ENCODE measurements at regions not wholly inside any gene's neighbourhood (a gene's known extent, or its start where the extent isn't known, plus 50 kb on each side); places are given as distances from the start of the nearest gene placed in this dataset.

DNA sequence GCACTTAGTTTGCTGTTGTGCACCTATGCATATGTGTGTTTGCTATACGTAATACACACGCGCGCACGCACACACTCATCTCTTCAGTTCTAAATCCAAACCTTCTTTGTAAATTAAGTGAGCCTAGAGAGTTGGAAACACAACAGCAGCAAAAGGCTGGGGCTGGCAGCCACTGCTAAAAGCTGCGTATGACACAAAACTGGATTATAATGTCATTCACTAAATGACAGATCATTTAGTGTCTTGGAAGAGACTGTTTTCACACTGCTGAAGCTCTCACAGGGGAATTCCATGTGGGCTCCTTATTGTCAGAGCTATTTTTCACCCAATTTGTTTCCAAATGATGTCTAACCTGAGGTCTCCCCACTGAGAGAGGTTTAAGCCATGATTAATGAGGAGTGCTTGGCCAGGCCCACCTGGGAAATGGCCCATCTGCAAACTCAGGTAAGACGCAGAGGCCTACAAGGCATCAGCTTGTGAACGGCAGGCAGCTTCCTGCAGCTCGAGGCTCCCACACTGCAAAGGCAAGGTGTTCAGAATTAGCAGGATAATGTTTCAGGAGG is 94.2 kb downstream of the OLIG3 start:
- ChIA-PET POLR2A (no interaction called here), CTCF (interaction anchor here (0.6 kb wide), 1 partner anchor 113 kb away, joined by 3 read pairs; no protein-coding TSS in a partner anchor)
- DNase-seq (ENCODE audit: extremely low spot score), result no peak
- TF ChIP-seq L3MBTL2 (conservative IDR thresholded peaks at IDR 0.05) (no peak), LEF1 (IDR thresholded peaks at IDR 0.05; ENCODE audit: borderline replicate concordance) (no peak), BHLHE40 (IDR thresholded peaks at IDR 0.05; ENCODE audit: borderline replicate concordance) (no peak)

DNA sequence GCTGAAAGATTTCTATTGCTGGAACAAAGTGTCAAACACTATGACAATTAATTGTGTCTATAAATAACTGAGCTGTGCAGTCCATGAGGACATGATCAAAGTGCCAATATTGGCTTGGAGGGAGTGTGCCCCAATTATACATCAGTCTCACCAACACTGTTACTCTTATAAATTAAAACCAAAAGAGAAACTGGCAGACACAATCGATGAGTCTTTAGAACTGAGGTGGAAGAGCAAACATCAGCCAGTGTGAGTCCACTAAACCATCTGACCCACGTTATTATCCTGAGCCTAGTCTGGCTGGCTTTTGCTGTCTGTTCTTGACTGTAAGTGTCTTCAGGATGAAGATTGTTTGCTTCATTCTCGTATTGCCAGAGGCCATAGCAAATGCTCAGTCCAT is 98.9 kb downstream of the OLIG3 start:
- TF ChIP-seq ZNF384 (IDR thresholded peaks at IDR 0.05), result no peak
- TF ChIP-seq SUZ12 (IDR thresholded peaks at IDR 0.05), result no peak
- TF ChIP-seq FOXA1 (IDR thresholded peaks at IDR 0.05), result no peak
- TF ChIP-seq SP1 (IDR thresholded peaks at IDR 0.05), result no peak
- TF ChIP-seq LEF1 (IDR thresholded peaks at IDR 0.05; ENCODE audit: borderline replicate concordance), result no peak
- TF ChIP-seq TARDBP (IDR thresholded peaks at IDR 0.05), result no peak
- TF ChIP-seq NFRKB (IDR thresholded peaks at IDR 0.05), result no peak
- TF ChIP-seq L3MBTL2 (conservative IDR thresholded peaks at IDR 0.05), result no peak
- TF ChIP-seq FOXK2 (IDR thresholded peaks at IDR 0.05), result no peak
- TF ChIP-seq ARNT (IDR thresholded peaks at IDR 0.05), result no peak
- TF ChIP-seq, protein P1, sequence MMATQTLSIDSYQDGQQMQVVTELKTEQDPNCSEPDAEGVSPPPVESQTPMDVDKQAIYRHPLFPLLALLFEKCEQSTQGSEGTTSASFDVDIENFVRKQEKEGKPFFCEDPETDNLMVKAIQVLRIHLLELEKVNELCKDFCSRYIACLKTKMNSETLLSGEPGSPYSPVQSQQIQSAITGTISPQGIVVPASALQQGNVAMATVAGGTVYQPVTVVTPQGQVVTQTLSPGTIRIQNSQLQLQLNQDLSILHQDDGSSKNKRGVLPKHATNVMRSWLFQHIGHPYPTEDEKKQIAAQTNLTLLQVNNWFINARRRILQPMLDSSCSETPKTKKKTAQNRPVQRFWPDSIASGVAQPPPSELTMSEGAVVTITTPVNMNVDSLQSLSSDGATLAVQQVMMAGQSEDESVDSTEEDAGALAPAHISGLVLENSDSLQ (IDR thresholded peaks at IDR 0.05), result no peak
- TF ChIP-seq CTBP1 (IDR thresholded peaks at IDR 0.05; ENCODE audit: borderline replicate concordance), result no peak
- TF ChIP-seq FOXM1 (IDR thresholded peaks at IDR 0.05; ENCODE audit: borderline replicate concordance), result no peak
- no peak for TF ChIP-seq ELF4 (IDR thresholded peaks at IDR 0.05)
- TF ChIP-seq BHLHE40 (IDR thresholded peaks at IDR 0.05; ENCODE audit: borderline replicate concordance), result no peak
- ChIA-PET CTCF (no interaction called here), POLR2A (no interaction called here)
- DNase-seq (ENCODE audit: extremely low spot score), result no peak

DNA sequence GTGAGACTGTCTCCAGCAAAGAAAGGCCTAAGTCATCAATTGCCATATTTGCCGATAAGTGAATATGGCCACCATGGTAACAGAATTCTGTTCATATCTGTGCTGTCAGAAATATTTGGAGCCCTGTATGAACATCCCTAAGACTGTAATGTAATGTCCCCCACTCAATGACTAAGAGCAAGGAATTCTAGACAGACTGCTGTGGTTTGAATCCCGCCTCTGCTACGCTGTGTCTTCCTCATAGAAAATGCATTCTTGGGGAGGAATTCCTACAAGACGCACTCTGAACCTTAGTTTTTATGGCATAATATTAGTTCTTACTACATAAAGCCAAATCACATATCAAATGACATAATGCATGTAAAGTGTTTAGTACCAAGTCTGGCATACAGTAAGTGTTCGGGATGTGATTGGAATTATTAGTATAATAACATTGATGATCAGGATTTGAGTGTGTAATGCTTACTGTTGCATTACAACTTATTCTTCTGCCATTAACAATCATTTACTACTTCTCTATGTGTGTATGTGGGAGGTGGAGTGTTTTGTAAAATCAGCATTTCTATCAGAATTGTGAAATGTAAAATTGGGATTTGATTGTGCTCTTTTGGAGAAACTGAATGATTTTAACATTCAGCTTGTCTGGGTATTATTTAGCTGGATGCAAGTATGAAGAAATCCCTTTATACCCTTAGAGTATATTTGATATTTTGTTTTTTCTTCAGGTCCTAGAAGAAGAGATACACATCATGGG is 103.0 kb downstream of the OLIG3 start:
- ChIA-PET CTCF (no interaction called here), POLR2A (no interaction called here)
- no peak for TF ChIP-seq LEF1 (IDR thresholded peaks at IDR 0.05; ENCODE audit: borderline replicate concordance)
- no peak for TF ChIP-seq BHLHE40 (IDR thresholded peaks at IDR 0.05; ENCODE audit: borderline replicate concordance)
- TF ChIP-seq FOXA1 (IDR thresholded peaks at IDR 0.05), result no peak
- TF ChIP-seq FOXK2 (IDR thresholded peaks at IDR 0.05), result no peak
- no peak for TF ChIP-seq ELF4 (IDR thresholded peaks at IDR 0.05)
- no peak for TF ChIP-seq TARDBP (IDR thresholded peaks at IDR 0.05)
- TF ChIP-seq, protein P1 (IDR thresholded peaks at IDR 0.05), result no peak
- no peak for TF ChIP-seq ARNT (IDR thresholded peaks at IDR 0.05)
- no peak for TF ChIP-seq L3MBTL2 (conservative IDR thresholded peaks at IDR 0.05)
- TF ChIP-seq NFRKB (IDR thresholded peaks at IDR 0.05), result no peak
- no peak for TF ChIP-seq HDGF (IDR thresholded peaks at IDR 0.05; ENCODE audit: borderline replicate concordance)
- TF ChIP-seq SUZ12 (IDR thresholded peaks at IDR 0.05), result no peak
- TF ChIP-seq SP1 (IDR thresholded peaks at IDR 0.05), result no peak
- no peak for TF ChIP-seq FOXM1 (IDR thresholded peaks at IDR 0.05; ENCODE audit: borderline replicate concordance)
- no peak for TF ChIP-seq ZNF384 (IDR thresholded peaks at IDR 0.05)
- DNase-seq (ENCODE audit: extremely low spot score), result no peak

DNA sequence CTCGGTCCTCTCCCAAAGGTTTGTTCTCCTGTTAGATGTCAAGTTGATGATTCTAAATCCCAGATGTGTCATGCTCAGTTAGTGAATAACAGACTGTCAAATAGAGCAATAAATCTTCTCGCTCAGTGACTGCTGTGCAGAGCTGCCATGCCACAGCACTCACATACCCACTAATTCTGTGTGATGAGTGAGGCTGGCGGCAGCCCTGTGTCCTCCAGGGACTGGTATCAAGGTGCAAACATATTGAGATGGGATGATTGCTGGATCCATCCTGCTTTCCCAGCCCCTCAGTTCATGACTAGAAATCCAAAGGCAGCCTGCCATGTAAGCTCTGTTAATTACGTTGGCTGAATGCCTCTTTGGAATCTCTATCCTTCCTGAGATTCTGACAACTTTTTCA is 103.9 kb downstream of the OLIG3 start:
- TF ChIP-seq ARNT (IDR thresholded peaks at IDR 0.05) (no peak), FOXK2 (IDR thresholded peaks at IDR 0.05) (no peak), ELF4 (IDR thresholded peaks at IDR 0.05) (no peak), FOXA1 (IDR thresholded peaks at IDR 0.05) (no peak), LEF1 (IDR thresholded peaks at IDR 0.05; ENCODE audit: borderline replicate concordance) (no peak), BHLHE40 (IDR thresholded peaks at IDR 0.05; ENCODE audit: borderline replicate concordance) (no peak), NFRKB (IDR thresholded peaks at IDR 0.05) (no peak), HDGF (IDR thresholded peaks at IDR 0.05; ENCODE audit: borderline replicate concordance) (no peak), SP1 (IDR thresholded peaks at IDR 0.05) (no peak), FOXM1 (IDR thresholded peaks at IDR 0.05; ENCODE audit: borderline replicate concordance) (no peak), SUZ12 (IDR thresholded peaks at IDR 0.05) (no peak), L3MBTL2 (conservative IDR thresholded peaks at IDR 0.05) (no peak), ZNF384 (IDR thresholded peaks at IDR 0.05) (no peak), CTBP1 (IDR thresholded peaks at IDR 0.05; ENCODE audit: borderline replicate concordance) (no peak), TARDBP (IDR thresholded peaks at IDR 0.05) (no peak)
- TF ChIP-seq, protein P1 (IDR thresholded peaks at IDR 0.05), result no peak
- ChIA-PET CTCF (no interaction called here), POLR2A (no interaction called here)
- no peak for DNase-seq (ENCODE audit: extremely low spot score)

DNA sequence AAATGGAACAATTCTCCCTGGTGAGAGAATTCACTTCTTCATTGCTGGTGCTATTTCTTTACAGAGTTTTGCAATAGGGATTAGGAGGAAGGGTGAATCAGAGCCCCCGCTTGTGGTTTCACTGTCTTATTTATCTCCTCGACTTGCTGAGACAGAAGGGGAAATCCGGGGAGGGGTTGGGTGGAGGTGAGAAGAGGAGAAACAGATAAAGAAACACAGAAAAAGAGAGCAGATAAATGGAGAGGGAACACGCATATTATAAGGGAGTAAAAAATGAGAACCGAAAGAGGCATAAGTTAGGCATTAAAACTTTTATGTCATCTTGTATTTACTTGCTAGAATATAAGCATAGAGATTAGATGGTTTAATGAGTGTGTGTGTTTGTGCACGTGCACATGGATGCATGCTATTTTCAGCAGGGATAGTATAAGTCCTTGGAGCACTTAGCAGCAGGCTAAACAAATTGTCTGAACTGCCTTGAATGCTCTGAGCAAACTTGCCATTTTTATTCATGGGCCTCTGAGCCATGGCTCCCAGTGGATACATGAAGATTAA is 105.0 kb downstream of the OLIG3 start:
- TF ChIP-seq LEF1 (IDR thresholded peaks at IDR 0.05; ENCODE audit: borderline replicate concordance), result no peak
- TF ChIP-seq ELF4 (IDR thresholded peaks at IDR 0.05), result no peak
- no peak for TF ChIP-seq ARNT (IDR thresholded peaks at IDR 0.05)
- TF ChIP-seq FOXK2 (IDR thresholded peaks at IDR 0.05), result no peak
- TF ChIP-seq TARDBP (IDR thresholded peaks at IDR 0.05), result no peak
- TF ChIP-seq CTBP1 (IDR thresholded peaks at IDR 0.05; ENCODE audit: borderline replicate concordance), result no peak
- no peak for TF ChIP-seq NFRKB (IDR thresholded peaks at IDR 0.05)
- no peak for TF ChIP-seq ZNF384 (IDR thresholded peaks at IDR 0.05)
- TF ChIP-seq L3MBTL2 (conservative IDR thresholded peaks at IDR 0.05), result no peak
- TF ChIP-seq FOXM1 (IDR thresholded peaks at IDR 0.05; ENCODE audit: borderline replicate concordance), result no peak
- no peak for TF ChIP-seq FOXA1 (IDR thresholded peaks at IDR 0.05)
- TF ChIP-seq BHLHE40 (IDR thresholded peaks at IDR 0.05; ENCODE audit: borderline replicate concordance), result no peak
- TF ChIP-seq, protein P1 (IDR thresholded peaks at IDR 0.05), result no peak
- TF ChIP-seq SP1 (IDR thresholded peaks at IDR 0.05), result no peak
- no peak for TF ChIP-seq SUZ12 (IDR thresholded peaks at IDR 0.05)
- TF ChIP-seq HDGF (IDR thresholded peaks at IDR 0.05; ENCODE audit: borderline replicate concordance), result no peak
- ChIA-PET POLR2A (no interaction called here), CTCF (no interaction called here)
- no peak for DNase-seq (ENCODE audit: extremely low spot score)

Measured in HEK293T (cell line).